HepG2 (cell line): ENCODE measurements at regions not wholly inside any gene's neighbourhood (a gene's known extent, or its start where the extent isn't known, plus 50 kb on each side); places are given as distances from the start of the nearest gene placed in this dataset.

Source experiments
- ATAC-seq: fragments of 200-7000 bp; cut with Tn5 transposase; 3 replicates; pipeline ENCODE4 v1.9.1; 2020; ENCODE audit warnings: mild to moderate bottlenecking, moderate library complexity
- BruUV-seq: library from RNA; stranded (reverse); fragments of 400-500 nt; replicated peaks from 2 replicates; lab custom pipeline; 2021; lab: Mats Ljungman, UMichigan
- CTCF ChIA-PET: fragments of 300-600 bp; formaldehyde crosslinking; extraction: SDS; loops from one replicate; lab custom pipeline; 2021; ENCODE audit warnings: low total read pairs, inconsistent platforms, low intra/inter-chr PET ratio; lab: Yijun Ruan, JAX
- POLR2A ChIA-PET: fragments of 350-600 bp; sonication (Branson Sonifier 250); formaldehyde crosslinking; loops from one replicate; lab custom pipeline; 2020; ENCODE audit warnings: antibody characterized with exemption, inconsistent platforms; lab: Yijun Ruan, JAX
- DNase-seq: peaks from one replicate; pipeline ENCODE4 v3.0.0-alpha.2; 2015; ENCODE audit warnings: low spot score
- FAIRE-seq: peaks from 3 replicates; lab custom pipeline; 2011; peaks lifted over from hg19 to GRCh38; lab: Jason Lieb, UNC
- H2AFZ ChIP-seq: one replicate; pipeline ENCODE4 v1.6.1; 2011; ENCODE audit warnings: low read length, inconsistent platforms
- H3K27ac ChIP-seq: fragments of 300-600 bp; 3 replicates; pipeline ENCODE4 v1.8.0; 2011; ENCODE audit warnings: mixed run types, mild to moderate bottlenecking, mixed read lengths, low read length, inconsistent platforms; ENCODE audit not compliant: insufficient read depth; ENCODE audit errors: extremely low read length
- H3K27me3 ChIP-seq, 2 experiments: fragments of 200-600 bp in 1 of 2; 2 replicates in 1 of 2; 3 replicates in 1 of 2; pipeline versions ENCODE4 v1.6.0 to v1.8.0; 2011; ENCODE audit warnings: low read length in 2 of 2, mild to moderate bottlenecking in 2 of 2, moderate library complexity in 2 of 2, inconsistent platforms in 1 of 2; ENCODE audit not compliant: insufficient read depth in 2 of 2, control insufficient read depth in 1 of 2
- H3K36me3 ChIP-seq, 2 experiments: fragments of 200-600 bp in 1 of 2; replicated peaks in 1 of 2; 2 replicates in 1 of 2; 3 replicates in 1 of 2; pipeline versions ENCODE4 v1.5.1 to v1.8.0; 2011; ENCODE audit warnings: low read length in 2 of 2, inconsistent platforms in 1 of 2; ENCODE audit not compliant: insufficient read depth in 2 of 2, control insufficient read depth in 1 of 2
- H3K4me1 ChIP-seq: 2 replicates; pipeline ENCODE4 v1.5.1; 2012; ENCODE audit warnings: low read length, inconsistent platforms; ENCODE audit not compliant: insufficient read depth
- H3K4me2 ChIP-seq: 2 replicates; pipeline ENCODE4 v1.6.0; 2011; ENCODE audit warnings: low read depth, low read length, inconsistent platforms
- H3K4me3 ChIP-seq, 3 experiments: fragments of 200-600 bp in 1 of 3; sonication (generic), shearing (Covaris generic) in 1 of 3; replicated peaks in 1 of 3; 2 replicates each; pipeline ENCODE4 v1.5.1; 2011 to 2016; ENCODE audit warnings: low read length in 3 of 3, inconsistent platforms in 2 of 3, low read depth in 2 of 3, mild to moderate bottlenecking in 2 of 3, control low read depth in 1 of 3, mixed read lengths in 1 of 3; ENCODE audit not compliant: insufficient read depth in 1 of 3
- H3K79me2 ChIP-seq: one replicate; pipeline ENCODE4 v1.6.1; 2011; ENCODE audit warnings: low read length, inconsistent platforms; ENCODE audit not compliant: insufficient read depth
- H3K9ac ChIP-seq: 2 replicates; pipeline ENCODE4 v1.6.0; 2011; ENCODE audit warnings: mild to moderate bottlenecking, low read depth, low read length, inconsistent platforms; ENCODE audit not compliant: insufficient read depth
- H3K9me3 ChIP-seq: 2 replicates; pipeline ENCODE4 v1.5.1; 2012; ENCODE audit warnings: mild to moderate bottlenecking, low read length
- H4K20me1 ChIP-seq: 2 replicates; pipeline ENCODE4 v1.6.0; 2011; ENCODE audit warnings: inconsistent platforms, mild to moderate bottlenecking, low read length, moderate library complexity; ENCODE audit not compliant: insufficient read depth
- FOXP4 ChIP-seq: sonication (generic); formaldehyde crosslinking; IDR thresholded peaks from 2 replicates; pipeline ENCODE4 v1.4.0; 2020; ENCODE audit warnings: missing genetic modification reagents
- MBNL3 ChIP-seq: fragments of 250-450 bp; sonication (Bioruptor Pico); conservative IDR thresholded peaks from 2 replicates; pipeline ENCODE4 v1.8.0; 2022; ENCODE audit warnings: mild to moderate bottlenecking, inconsistent platforms
- MLXIP ChIP-seq: sonication (generic); formaldehyde crosslinking; IDR thresholded peaks from 2 replicates; pipeline ENCODE4 v1.9.0; 2021; ENCODE audit warnings: missing genetic modification reagents, borderline replicate concordance
- PLSCR1 ChIP-seq: sonication (generic); formaldehyde crosslinking; IDR thresholded peaks from 2 replicates; pipeline ENCODE4 v1.5.0; 2020; ENCODE audit warnings: missing genetic modification reagents, mild to moderate bottlenecking, borderline replicate concordance
- SMYD3 ChIP-seq: sonication (generic); formaldehyde crosslinking; IDR thresholded peaks from 2 replicates; pipeline ENCODE4 v1.8.1; 2023; ENCODE audit warnings: mild to moderate bottlenecking, missing genetic modification reagents
- TERF1 ChIP-seq: sonication (generic); formaldehyde crosslinking; IDR thresholded peaks from 2 replicates; pipeline ENCODE4 v1.8.0; 2022; ENCODE audit warnings: mild to moderate bottlenecking, missing genetic modification reagents, moderate library complexity
- ZKSCAN5 ChIP-seq: sonication (generic); formaldehyde crosslinking; IDR thresholded peaks from 2 replicates; pipeline ENCODE4 v1.5.1; 2020; ENCODE audit warnings: mild to moderate bottlenecking, missing genetic modification reagents
- ZNF124 ChIP-seq: sonication (generic); formaldehyde crosslinking; IDR thresholded peaks from 2 replicates; pipeline ENCODE4 v1.4.0; 2020; ENCODE audit warnings: missing genetic modification reagents
- ZNF253 ChIP-seq: sonication (generic); formaldehyde crosslinking; IDR thresholded peaks from 2 replicates; pipeline ENCODE4 v1.8.0; 2022; ENCODE audit warnings: mild to moderate bottlenecking, missing genetic modification reagents, borderline replicate concordance
- ZNF468 ChIP-seq: sonication (generic); formaldehyde crosslinking; IDR thresholded peaks from 2 replicates; pipeline ENCODE4 v1.8.0; 2022; ENCODE audit warnings: mild to moderate bottlenecking, moderate library complexity, missing genetic modification reagents
- WGBS: methylation state at CpG from one replicate; pipeline ENCODE4 v1.1.6; 2017; ENCODE audit warnings: low lambda C conversion rate; 5-methylcytosine and 5-hydroxymethylcytosine counted together
- in situ Hi-C: cut with HindIII; loops from 2 replicates; pipeline ENCODE4 v1.10.0; 2017; ENCODE audit warnings: low pct_unique_long_range_greater_than_20kb; ENCODE audit not compliant: extremely low pct_ligation_motif_present
- intact Hi-C: fragments of 100-400 bp; cut with micrococcal nuclease; formaldehyde crosslinking; loops from one replicate; pipeline ENCODE4 v1.10.0; 2022; ENCODE audit not compliant: unreplicated experiment

GRCh38 chr5:99004960-99005359 lies 76.2 kb upstream of the CHD1 start (continued):
- TF ChIP-seq MLXIP (CRISPR knock-in tag) (no peak), ZNF468 (no peak)

- H3K27me3 ChIP-seq, result no peaks in the 10 kb centered on the region
- CTCF ChIA-PET, result no interaction called here
- DNase-seq (no peak), FAIRE-seq (no peak), ATAC-seq (no peak)
- H4K20me1 ChIP-seq, result no peaks in the 10 kb centered on the region
- H3K9me3 ChIP-seq, result no peaks in the 10 kb centered on the region
- in situ Hi-C loops, result no loop called here
- H3K4me1 ChIP-seq, result peaks cover 20% of the 10 kb centered on the region
- WGBS, result 0% methylated on average over 1 of the region's 1 CpG
- intact Hi-C loops, result no loop called here
- no peaks in the 10 kb centered on the region for H3K36me3 ChIP-seq
- no peak overlapping the region for H2AFZ ChIP-seq
- TF ChIP-seq ZNF124 (CRISPR knock-in tag), result no peak
- no peak for TF ChIP-seq TERF1 (CRISPR knock-in tag)
- no peak for TF ChIP-seq ZNF253 (CRISPR knock-in tag)
- TF ChIP-seq SMYD3 (CRISPR knock-in tag), result no peak
- no peak for TF ChIP-seq PLSCR1 (CRISPR knock-in tag)
- TF ChIP-seq ZKSCAN5 (CRISPR knock-in tag), result no peak
- no peak for TF ChIP-seq FOXP4 (CRISPR knock-in tag)
- no peak for TF ChIP-seq MBNL3 (CRISPR knock-in tag)
- BruUV-seq, result no TSS peak
- no peak overlapping the region for H3K27ac ChIP-seq
- no peak overlapping the region for H3K4me2 ChIP-seq
- POLR2A ChIA-PET, result no interaction called here
- no peak overlapping the region for H3K4me3 ChIP-seq
- H3K9ac ChIP-seq, result no peak overlapping the region
- no peaks in the 10 kb centered on the region for H3K79me2 ChIP-seq
Measured at GRCh38 chr5:99000876-99001275, 72.1 kb upstream of the CHD1 start.
